ENCODE measurements at regions not wholly inside any gene's neighbourhood (a gene's known extent, or its start where the extent isn't known, plus 50 kb on each side); places are given as distances from the start of the nearest gene placed in this dataset.

DNA sequence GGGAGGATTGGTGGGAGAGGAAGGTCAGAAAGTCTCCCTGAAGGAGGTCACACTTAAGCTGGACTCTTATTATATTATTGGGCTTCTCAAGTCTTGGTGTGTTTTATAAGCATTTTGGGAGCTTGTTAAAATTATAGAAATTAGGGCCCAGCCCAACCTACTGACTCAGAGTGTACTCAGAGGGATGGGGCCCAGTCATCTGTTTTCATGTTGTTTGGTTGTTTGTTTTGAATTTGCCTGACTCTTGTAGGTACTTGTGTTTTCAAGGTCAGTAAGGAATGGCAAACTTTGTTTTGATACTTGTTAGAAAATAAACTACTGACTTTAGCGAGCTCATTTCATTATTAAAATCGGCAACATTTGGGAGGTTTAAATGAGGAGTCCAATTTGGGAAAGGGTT is 152.0 kb downstream of the INSIG2 start:
- no peaks in the 10 kb centered on the region for H3K36me3 ChIP-seq (replicated peaks; ENCODE audit: insufficient read depth, low read depth)
- WGBS (ENCODE audit: low lambda C conversion rate, missing lambda C conversion rate) = 86% methylated on average over 2 of the region's 2 CpGs
- DNase-seq (ENCODE audit: low spot score) = no peak

DNA sequence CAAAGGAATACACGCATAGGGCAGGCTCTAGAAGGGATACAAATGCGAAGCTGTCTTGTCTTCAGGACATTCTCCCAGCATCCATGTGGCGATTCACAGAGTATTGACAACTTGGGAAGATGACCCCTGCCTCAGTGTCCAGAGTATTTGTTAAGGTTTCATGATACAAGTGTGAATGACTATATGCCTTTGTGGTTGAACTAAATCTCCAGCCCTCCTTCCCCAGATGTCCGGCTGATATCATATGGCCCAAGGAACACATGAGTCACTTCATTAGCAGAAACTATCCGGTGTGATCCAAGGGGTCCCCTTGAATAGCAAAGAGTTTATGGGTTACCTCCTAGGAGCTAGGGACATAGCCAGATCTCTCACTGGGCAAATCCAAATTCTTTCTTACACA is 151.0 kb downstream of the INSIG2 start:
- no peaks in the 10 kb centered on the region for H3K4me1 ChIP-seq (ENCODE audit: insufficient read depth)
- no peak overlapping the region for H2AFZ ChIP-seq
- H3K4me3 ChIP-seq = no peak overlapping the region
- WGBS (ENCODE audit: low lambda C conversion rate, missing lambda C conversion rate) = 91% methylated on average over 5 of the region's 5 CpGs
- H3K9me2 ChIP-seq (replicated peaks; ENCODE audit: insufficient read depth) = no peaks in the 10 kb centered on the region
- H3K4me2 ChIP-seq = no peak overlapping the region
- no peak for DNase-seq (ENCODE audit: low spot score)
- no peaks in the 10 kb centered on the region for H3K9me3 ChIP-seq (ENCODE audit: low read depth)
- H4K20me1 ChIP-seq (ENCODE audit: insufficient read depth, poor library complexity, severe bottlenecking) = no peaks in the 10 kb centered on the region
- TF ChIP-seq EZH2 (IDR thresholded peaks at IDR 0.05; ENCODE audit: borderline replicate concordance) (no peak), CTCF (IDR thresholded peaks at IDR 0.05; ENCODE audit: poor library complexity) (no peak), EZH2phosphoT487 (IDR thresholded peaks at IDR 0.05; ENCODE audit: low read depth, severe bottlenecking, unreplicated experiment) (no peak)
- no peaks in the 10 kb centered on the region for H3K27me3 ChIP-seq
- no peaks in the 10 kb centered on the region for H3K36me3 ChIP-seq (replicated peaks; ENCODE audit: insufficient read depth, low read depth)
- H3K27ac ChIP-seq = no peak overlapping the region
- no peaks in the 10 kb centered on the region for H3K79me2 ChIP-seq

More for the DNA sequence above, 152.0 kb downstream of the INSIG2 start:
- Histone ChIP-seq H3K27me3 (no peaks in the 10 kb centered on the region), H3K4me3 (no peak overlapping the region), H3K27ac (no peak overlapping the region), H3K4me2 (no peak overlapping the region), H4K20me1 (ENCODE audit: insufficient read depth, poor library complexity, severe bottlenecking) (no peaks in the 10 kb centered on the region), H3K9me2 (replicated peaks; ENCODE audit: insufficient read depth) (no peaks in the 10 kb centered on the region), H3K79me2 (no peaks in the 10 kb centered on the region), H3K9me3 (ENCODE audit: low read depth) (no peaks in the 10 kb centered on the region), H2AFZ (no peak overlapping the region), H3K4me1 (ENCODE audit: insufficient read depth) (no peaks in the 10 kb centered on the region)
- TF ChIP-seq EZH2 (IDR thresholded peaks at IDR 0.05; ENCODE audit: borderline replicate concordance) = no peak
- no peak for TF ChIP-seq CTCF (IDR thresholded peaks at IDR 0.05; ENCODE audit: poor library complexity)
- no peak for TF ChIP-seq EZH2phosphoT487 (IDR thresholded peaks at IDR 0.05; ENCODE audit: low read depth, severe bottlenecking, unreplicated experiment)

- no peak for DNase-seq (ENCODE audit: low spot score)
- TF ChIP-seq CTCF (IDR thresholded peaks at IDR 0.05; ENCODE audit: poor library complexity) (no peak), EZH2phosphoT487 (IDR thresholded peaks at IDR 0.05; ENCODE audit: low read depth, severe bottlenecking, unreplicated experiment) (no peak)
These were observed 149.2 kb downstream of the INSIG2 start for GRCh38 chr2:118237451-118237850.

DNA sequence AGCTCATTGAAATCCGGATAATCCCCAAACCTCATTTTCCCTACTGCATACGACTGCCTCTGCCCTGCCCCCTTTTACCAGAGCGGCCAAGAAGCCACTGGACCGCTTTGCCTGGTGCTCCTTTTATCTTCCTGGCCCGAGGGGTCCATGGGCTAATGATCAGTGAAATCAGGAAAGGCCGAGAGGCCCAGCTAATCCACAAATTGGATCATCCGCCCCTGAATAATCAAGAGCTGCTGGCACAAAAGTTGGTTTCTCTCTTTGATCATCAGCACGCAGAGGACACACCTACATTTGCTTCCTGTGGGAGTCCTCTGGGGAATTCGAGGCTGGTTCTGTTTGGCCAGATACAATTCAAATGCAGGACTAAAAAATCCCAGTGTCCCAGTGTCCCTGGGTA is 144.5 kb downstream of the INSIG2 start:
- Histone ChIP-seq H3K4me1 (ENCODE audit: insufficient read depth) (no peaks in the 10 kb centered on the region), H3K36me3 (replicated peaks; ENCODE audit: insufficient read depth, low read depth) (no peaks in the 10 kb centered on the region), H3K9me3 (ENCODE audit: low read depth) (no peaks in the 10 kb centered on the region), H3K27ac (no peak overlapping the region), H3K79me2 (no peaks in the 10 kb centered on the region), H3K4me3 (no peak overlapping the region), H3K4me2 (no peak overlapping the region), H4K20me1 (ENCODE audit: insufficient read depth, poor library complexity, severe bottlenecking) (no peaks in the 10 kb centered on the region), H3K9me2 (replicated peaks; ENCODE audit: insufficient read depth) (no peaks in the 10 kb centered on the region), H2AFZ (no peak overlapping the region), H3K27me3 (peaks cover 1% of the 10 kb centered on the region)
- DNase-seq (ENCODE audit: low spot score) = no peak
- WGBS (ENCODE audit: low lambda C conversion rate, missing lambda C conversion rate) = 71% methylated on average over 9 of the region's 9 CpGs
- TF ChIP-seq EZH2 (IDR thresholded peaks at IDR 0.05; ENCODE audit: borderline replicate concordance) = no peak
- TF ChIP-seq CTCF (IDR thresholded peaks at IDR 0.05; ENCODE audit: poor library complexity) = no peak
- TF ChIP-seq EZH2phosphoT487 (IDR thresholded peaks at IDR 0.05; ENCODE audit: low read depth, severe bottlenecking, unreplicated experiment) = no peak

More at GRCh38 chr2:118237451-118237850, 149.2 kb downstream of the INSIG2 start:
- Histone ChIP-seq H3K27ac (no peak overlapping the region), H3K27me3 (no peaks in the 10 kb centered on the region), H3K9me3 (ENCODE audit: low read depth) (no peaks in the 10 kb centered on the region), H3K79me2 (no peaks in the 10 kb centered on the region), H4K20me1 (ENCODE audit: insufficient read depth, poor library complexity, severe bottlenecking) (no peaks in the 10 kb centered on the region), H3K4me1 (ENCODE audit: insufficient read depth) (no peaks in the 10 kb centered on the region), H3K4me2 (no peak overlapping the region), H3K36me3 (replicated peaks; ENCODE audit: insufficient read depth, low read depth) (no peaks in the 10 kb centered on the region), H2AFZ (no peak overlapping the region), H3K9me2 (replicated peaks; ENCODE audit: insufficient read depth) (no peaks in the 10 kb centered on the region), H3K4me3 (no peak overlapping the region)

All from hepatocyte (in vitro differentiated cells).